Activated CD8-positive, alpha-beta memory T cell treated with anti-CD3 and anti-CD28 coated beads for 1 hour (primary cell): ENCODE measurements at regions not wholly inside any gene's neighbourhood (a gene's known extent, or its start where the extent isn't known, plus 50 kb on each side); places are given as distances from the start of the nearest gene placed in this dataset.

Source experiments
- DNase-seq, 2 donors: peaks; one replicate each; pipeline ENCODE4 v3.0.0-alpha.2; 2020; ENCODE audit warnings: low read depth in 1 of 2; ENCODE audit errors: extremely low read depth in 1 of 2

- DNase-seq = no peak
These were observed 151.4 kb downstream of the RAP2B start for GRCh38 chr3:153313302-153313965.

- DNase-seq = no peak
These were observed 152.0 kb downstream of the RAP2B start for GRCh38 chr3:153314038-153314437.

- DNase-seq = no peak
These were observed 153.8 kb downstream of the RAP2B start for GRCh38 chr3:153315781-153316180.

GRCh38 chr3:153319705-153320554 lies 157.9 kb downstream of the RAP2B start:
- no peak for DNase-seq

- no peak for DNase-seq
These were observed 158.6 kb downstream of the RAP2B start for GRCh38 chr3:153320585-153321128.

- DNase-seq = no peak
These were observed 166.7 kb downstream of the RAP2B start for GRCh38 chr3:153328690-153329089.

GRCh38 chr3:153330901-153331300 lies 168.9 kb downstream of the RAP2B start:
- DNase-seq = no peak

- DNase-seq = no peak
These were observed 169.7 kb downstream of the RAP2B start for GRCh38 chr3:153331676-153332075.

- no peak for DNase-seq
These were observed 172.5 kb downstream of the RAP2B start for GRCh38 chr3:153334558-153334957.

- DNase-seq = no peak
These were observed 175.3 kb downstream of the RAP2B start for GRCh38 chr3:153337369-153337768.

- DNase-seq = no peak
These were observed 176.5 kb downstream of the RAP2B start for GRCh38 chr3:153338487-153338886.

- DNase-seq = no peak
These were observed 177.0 kb downstream of the RAP2B start for GRCh38 chr3:153339065-153339464.

GRCh38 chr3:153343988-153344782 lies 182.2 kb downstream of the RAP2B start:
- DNase-seq = no peak

- DNase-seq = no peak
These were observed 186.6 kb downstream of the RAP2B start for GRCh38 chr3:153348457-153349107.

GRCh38 chr3:153349108-153349499 lies 187.1 kb downstream of the RAP2B start:
- no peak for DNase-seq

GRCh38 chr3:153350420-153350819 lies 188.4 kb downstream of the RAP2B start:
- DNase-seq = no peak

GRCh38 chr3:153354641-153355040 lies 192.6 kb downstream of the RAP2B start:
- DNase-seq = no peak

- no peak for DNase-seq
These were observed 193.5 kb downstream of the RAP2B start for GRCh38 chr3:153355559-153355958.

GRCh38 chr3:153356908-153357307 lies 194.9 kb downstream of the RAP2B start:
- no peak for DNase-seq

- no peak for DNase-seq
These were observed 195.4 kb downstream of the RAP2B start for GRCh38 chr3:153357436-153357835.
